ENCODE measurements at regions not wholly inside any gene's neighbourhood (a gene's known extent, or its start where the extent isn't known, plus 50 kb on each side); places are given as distances from the start of the nearest gene placed in this dataset.
A peak's percentile ranks its signal among the peaks of the same experiment; 100 is the strongest.

- 84% methylated on average over 7 of the region's 7 CpGs for WGBS (ENCODE audit: insufficient coverage)
- peaks cover 10% of the 10 kb centered on the region for H3K4me1 ChIP-seq (ENCODE audit: control insufficient read depth, insufficient read depth, low read length)
- H3K27me3 ChIP-seq (ENCODE audit: control insufficient read depth, insufficient read depth, low read length): no peaks in the 10 kb centered on the region
- H3K27ac ChIP-seq (ENCODE audit: low read length): no peak overlapping the region
- H3K36me3 ChIP-seq (ENCODE audit: control insufficient read depth, insufficient read depth, low read length): no peaks in the 10 kb centered on the region
- H3K4me3 ChIP-seq (ENCODE audit: low read length): no peak overlapping the region
- DNase-seq: no peak
- peaks cover 2% of the 10 kb centered on the region for H3K9me3 ChIP-seq (replicated peaks; ENCODE audit: control insufficient read depth, low read depth, low read length)
These were observed 348.5 kb upstream of the PROK2 start for GRCh38 chr3:72133329-72134011.

GRCh38 chr3:72131899-72132298 is 347.0 kb upstream of the PROK2 start:
- H3K9me3 ChIP-seq (replicated peaks; ENCODE audit: control insufficient read depth, low read depth, low read length): peaks cover 2% of the 10 kb centered on the region
- H3K4me3 ChIP-seq (ENCODE audit: low read length): no peak overlapping the region
- no CpG with 5 or more reads among the region's 1 CpG for WGBS (ENCODE audit: insufficient coverage)
- peaks cover 6% of the 10 kb centered on the region for H3K4me1 ChIP-seq (ENCODE audit: control insufficient read depth, insufficient read depth, low read length)
- no peak for DNase-seq
- H3K36me3 ChIP-seq (ENCODE audit: control insufficient read depth, insufficient read depth, low read length): no peaks in the 10 kb centered on the region
- H3K27me3 ChIP-seq (ENCODE audit: control insufficient read depth, insufficient read depth, low read length): no peaks in the 10 kb centered on the region
- H3K27ac ChIP-seq (ENCODE audit: low read length): no peak overlapping the region

GRCh38 chr3:72130565-72130964 is 345.6 kb upstream of the PROK2 start:
- Histone ChIP-seq H3K4me1 (ENCODE audit: control insufficient read depth, insufficient read depth, low read length) (peaks cover 6% of the 10 kb centered on the region), H3K9me3 (replicated peaks; ENCODE audit: control insufficient read depth, low read depth, low read length) (peaks cover 2% of the 10 kb centered on the region), H3K4me3 (ENCODE audit: low read length) (no peak overlapping the region), H3K27ac (ENCODE audit: low read length) (no peak overlapping the region), H3K36me3 (ENCODE audit: control insufficient read depth, insufficient read depth, low read length) (no peaks in the 10 kb centered on the region), H3K27me3 (ENCODE audit: control insufficient read depth, insufficient read depth, low read length) (no peaks in the 10 kb centered on the region)
- no peak for DNase-seq
- no CpG with 5 or more reads among the region's 3 CpGs for WGBS (ENCODE audit: insufficient coverage)

- Histone ChIP-seq H3K4me1 (ENCODE audit: control insufficient read depth, insufficient read depth, low read length) (peaks cover 6% of the 10 kb centered on the region), H3K27me3 (ENCODE audit: control insufficient read depth, insufficient read depth, low read length) (no peaks in the 10 kb centered on the region), H3K27ac (ENCODE audit: low read length) (no peak overlapping the region), H3K9me3 (replicated peaks; ENCODE audit: control insufficient read depth, low read depth, low read length) (peaks cover 2% of the 10 kb centered on the region), H3K36me3 (ENCODE audit: control insufficient read depth, insufficient read depth, low read length) (no peaks in the 10 kb centered on the region), H3K4me3 (ENCODE audit: low read length) (no peak overlapping the region)
- no CpG with 5 or more reads among the region's 5 CpGs for WGBS (ENCODE audit: insufficient coverage)
- DNase-seq: peak; percentile 53
These were observed 344.6 kb upstream of the PROK2 start for GRCh38 chr3:72129501-72130094.

GRCh38 chr3:72128921-72129320 is 344.0 kb upstream of the PROK2 start:
- DNase-seq: no peak
- H3K4me3 ChIP-seq (ENCODE audit: low read length): no peak overlapping the region
- H3K27ac ChIP-seq (ENCODE audit: low read length): no peak overlapping the region
- no CpG with 5 or more reads among the region's 2 CpGs for WGBS (ENCODE audit: insufficient coverage)
- H3K27me3 ChIP-seq (ENCODE audit: control insufficient read depth, insufficient read depth, low read length): no peaks in the 10 kb centered on the region
- no peaks in the 10 kb centered on the region for H3K36me3 ChIP-seq (ENCODE audit: control insufficient read depth, insufficient read depth, low read length)
- peaks cover 2% of the 10 kb centered on the region for H3K9me3 ChIP-seq (replicated peaks; ENCODE audit: control insufficient read depth, low read depth, low read length)
- H3K4me1 ChIP-seq (ENCODE audit: control insufficient read depth, insufficient read depth, low read length): peaks cover 6% of the 10 kb centered on the region

GRCh38 chr3:72127844-72128243 is 342.9 kb upstream of the PROK2 start:
- 93% methylated on average over 2 of the region's 3 CpGs for WGBS (ENCODE audit: insufficient coverage)
- H3K36me3 ChIP-seq (ENCODE audit: control insufficient read depth, insufficient read depth, low read length): no peaks in the 10 kb centered on the region
- DNase-seq: no peak
- peaks cover 6% of the 10 kb centered on the region for H3K4me1 ChIP-seq (ENCODE audit: control insufficient read depth, insufficient read depth, low read length)
- no peak overlapping the region for H3K4me3 ChIP-seq (ENCODE audit: low read length)
- no peak overlapping the region for H3K27ac ChIP-seq (ENCODE audit: low read length)
- no peaks in the 10 kb centered on the region for H3K27me3 ChIP-seq (ENCODE audit: control insufficient read depth, insufficient read depth, low read length)
- H3K9me3 ChIP-seq (replicated peaks; ENCODE audit: control insufficient read depth, low read depth, low read length): peaks cover 2% of the 10 kb centered on the region

GRCh38 chr3:72127224-72127612 is 342.3 kb upstream of the PROK2 start:
- Histone ChIP-seq H3K9me3 (replicated peaks; ENCODE audit: control insufficient read depth, low read depth, low read length) (peaks cover 2% of the 10 kb centered on the region), H3K4me1 (ENCODE audit: control insufficient read depth, insufficient read depth, low read length) (peaks cover 6% of the 10 kb centered on the region), H3K4me3 (ENCODE audit: low read length) (no peak overlapping the region), H3K27ac (ENCODE audit: low read length) (no peak overlapping the region), H3K27me3 (ENCODE audit: control insufficient read depth, insufficient read depth, low read length) (no peaks in the 10 kb centered on the region), H3K36me3 (ENCODE audit: control insufficient read depth, insufficient read depth, low read length) (no peaks in the 10 kb centered on the region)
- WGBS (ENCODE audit: insufficient coverage): no CpG with 5 or more reads among the region's 4 CpGs
- DNase-seq: no peak

GRCh38 chr3:72126441-72127223 is 341.7 kb upstream of the PROK2 start:
- Histone ChIP-seq H3K27ac (ENCODE audit: low read length) (no peak overlapping the region), H3K36me3 (ENCODE audit: control insufficient read depth, insufficient read depth, low read length) (no peaks in the 10 kb centered on the region), H3K4me1 (ENCODE audit: control insufficient read depth, insufficient read depth, low read length) (peaks cover 6% of the 10 kb centered on the region), H3K4me3 (ENCODE audit: low read length) (no peak overlapping the region), H3K27me3 (ENCODE audit: control insufficient read depth, insufficient read depth, low read length) (no peaks in the 10 kb centered on the region), H3K9me3 (replicated peaks; ENCODE audit: control insufficient read depth, low read depth, low read length) (peaks cover 2% of the 10 kb centered on the region)
- WGBS (ENCODE audit: insufficient coverage): 20% methylated on average over 1 of the region's 8 CpGs
- peak; percentile 49 for DNase-seq

- Histone ChIP-seq H3K27me3 (ENCODE audit: control insufficient read depth, insufficient read depth, low read length) (no peaks in the 10 kb centered on the region), H3K36me3 (ENCODE audit: control insufficient read depth, insufficient read depth, low read length) (no peaks in the 10 kb centered on the region), H3K4me3 (ENCODE audit: low read length) (no peak overlapping the region), H3K9me3 (replicated peaks; ENCODE audit: control insufficient read depth, low read depth, low read length) (no peaks in the 10 kb centered on the region), H3K27ac (ENCODE audit: low read length) (no peak overlapping the region), H3K4me1 (ENCODE audit: control insufficient read depth, insufficient read depth, low read length) (peaks cover 3% of the 10 kb centered on the region)
- WGBS (ENCODE audit: insufficient coverage): 18% methylated on average over 5 of the region's 7 CpGs
- DNase-seq: peak; percentile 70
These were observed 339.0 kb upstream of the PROK2 start for GRCh38 chr3:72123908-72124441.

All from muscle of leg (tissue), 3 donors.